C4-2B (cell line): ENCODE measurements at regions not wholly inside any gene's neighbourhood (a gene's known extent, or its start where the extent isn't known, plus 50 kb on each side); places are given as distances from the start of the nearest gene placed in this dataset.

ENCODE experiments used
- ZFX ChIP-seq: fragments of 450-650 bp; IDR thresholded peaks from 2 replicates; pipeline ENCODE4 v1.6.1; 2017
- TF ChIP-seq, protein P1 (sequence below): fragments of 450-650 bp; conservative IDR thresholded peaks from 2 replicates; pipeline ENCODE4 v1.5.1; 2017; ENCODE audit warnings: mild to moderate bottlenecking

DNA sequence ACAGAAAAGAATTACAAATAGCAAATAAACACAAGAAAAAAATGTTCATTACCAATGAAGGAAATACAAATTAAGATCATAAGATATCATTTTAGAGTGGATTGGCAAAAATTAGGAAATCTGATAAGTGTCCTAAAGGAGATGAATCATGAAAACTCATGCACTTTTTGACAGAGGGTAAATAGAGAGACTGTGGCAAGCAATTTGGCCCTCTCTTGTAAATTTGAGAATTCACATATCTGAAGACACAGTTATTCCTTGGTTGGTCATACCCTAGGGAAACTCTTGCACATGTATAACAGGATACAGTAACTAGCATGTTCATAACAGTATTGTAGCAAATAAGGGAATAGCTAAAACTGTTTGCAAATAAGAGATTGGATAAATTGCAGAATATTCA is 246.0 kb upstream of the GADL1 start:
- TF ChIP-seq, protein P1, sequence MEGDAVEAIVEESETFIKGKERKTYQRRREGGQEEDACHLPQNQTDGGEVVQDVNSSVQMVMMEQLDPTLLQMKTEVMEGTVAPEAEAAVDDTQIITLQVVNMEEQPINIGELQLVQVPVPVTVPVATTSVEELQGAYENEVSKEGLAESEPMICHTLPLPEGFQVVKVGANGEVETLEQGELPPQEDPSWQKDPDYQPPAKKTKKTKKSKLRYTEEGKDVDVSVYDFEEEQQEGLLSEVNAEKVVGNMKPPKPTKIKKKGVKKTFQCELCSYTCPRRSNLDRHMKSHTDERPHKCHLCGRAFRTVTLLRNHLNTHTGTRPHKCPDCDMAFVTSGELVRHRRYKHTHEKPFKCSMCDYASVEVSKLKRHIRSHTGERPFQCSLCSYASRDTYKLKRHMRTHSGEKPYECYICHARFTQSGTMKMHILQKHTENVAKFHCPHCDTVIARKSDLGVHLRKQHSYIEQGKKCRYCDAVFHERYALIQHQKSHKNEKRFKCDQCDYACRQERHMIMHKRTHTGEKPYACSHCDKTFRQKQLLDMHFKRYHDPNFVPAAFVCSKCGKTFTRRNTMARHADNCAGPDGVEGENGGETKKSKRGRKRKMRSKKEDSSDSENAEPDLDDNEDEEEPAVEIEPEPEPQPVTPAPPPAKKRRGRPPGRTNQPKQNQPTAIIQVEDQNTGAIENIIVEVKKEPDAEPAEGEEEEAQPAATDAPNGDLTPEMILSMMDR: no peak
- no peak for TF ChIP-seq ZFX
